GM06990 (cell line): ENCODE measurements at regions not wholly inside any gene's neighbourhood (a gene's known extent, or its start where the extent isn't known, plus 50 kb on each side); places are given as distances from the start of the nearest gene placed in this dataset.
"Not testable (repeated sequence)": the region's sequence is repeated elsewhere in the genome, so short reads cannot be mapped to it uniquely, and the experiment has no call there.

Source experiments
- DNase-seq: peaks from one replicate; pipeline ENCODE4 v3.0.0-alpha.2; 2011; ENCODE audit not compliant: insufficient read length; ENCODE audit errors: extremely low read depth
- H3K27me3 ChIP-seq: replicated peaks from 2 replicates; pipeline ENCODE4 v1.6.0; 2011; ENCODE audit warnings: low read length; ENCODE audit not compliant: control insufficient read depth, insufficient read depth
- H3K36me3 ChIP-seq: 2 replicates; pipeline ENCODE4 v1.5.1; 2011; ENCODE audit warnings: low read length; ENCODE audit not compliant: control insufficient read depth, insufficient read depth
- H3K4me3 ChIP-seq: replicated peaks from 2 replicates; pipeline ENCODE4 v1.5.1; 2011; ENCODE audit warnings: low read depth, mild to moderate bottlenecking, control low read depth, low read length
- CTCF ChIP-seq: IDR thresholded peaks from 2 replicates; pipeline ENCODE4 v1.5.1; 2011; ENCODE audit warnings: low read length, control low read depth, mild to moderate bottlenecking, inconsistent platforms; ENCODE audit not compliant: insufficient read depth, poor library complexity, severe bottlenecking

GRCh38 chr2:113370030-113370429 lies 67.5 kb upstream of the ZNG1B start:
- no peak overlapping the region for H3K4me3 ChIP-seq
- no peak for DNase-seq
- no peak for TF ChIP-seq CTCF

DNA sequence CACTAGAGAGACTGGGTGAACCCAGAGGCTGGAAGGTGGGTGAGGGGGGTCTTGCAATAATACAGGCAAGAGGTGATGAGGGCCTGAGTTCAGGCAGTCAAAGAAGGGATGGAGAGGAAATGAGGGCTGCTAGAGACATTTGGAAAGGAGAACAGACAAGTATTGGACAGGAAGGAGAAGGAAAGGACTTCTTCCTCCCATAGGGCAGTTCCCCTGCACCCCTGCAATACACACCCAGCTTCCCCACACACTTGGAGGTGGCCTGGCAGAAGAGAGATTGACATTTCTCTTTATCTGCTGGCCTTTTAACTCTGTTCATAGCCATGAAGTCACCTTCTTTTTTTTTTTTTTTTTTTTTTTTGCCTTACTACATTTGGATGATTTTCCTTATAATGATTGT lies 68.9 kb upstream of the ZNG1B start:
- not testable (repeated sequence) for DNase-seq, H3K36me3 ChIP-seq

More at GRCh38 chr2:113370030-113370429, 67.5 kb upstream of the ZNG1B start:
- H3K36me3 ChIP-seq: no peaks in the 10 kb centered on the region
- no peaks in the 10 kb centered on the region for H3K27me3 ChIP-seq

GRCh38 chr2:113366821-113367220 lies 70.7 kb upstream of the ZNG1B start:
- not testable (repeated sequence) for H3K27me3 ChIP-seq, H3K36me3 ChIP-seq, DNase-seq, H3K4me3 ChIP-seq

More for the DNA sequence above, 68.9 kb upstream of the ZNG1B start:
- not testable (repeated sequence) for H3K4me3 ChIP-seq, H3K27me3 ChIP-seq

DNA sequence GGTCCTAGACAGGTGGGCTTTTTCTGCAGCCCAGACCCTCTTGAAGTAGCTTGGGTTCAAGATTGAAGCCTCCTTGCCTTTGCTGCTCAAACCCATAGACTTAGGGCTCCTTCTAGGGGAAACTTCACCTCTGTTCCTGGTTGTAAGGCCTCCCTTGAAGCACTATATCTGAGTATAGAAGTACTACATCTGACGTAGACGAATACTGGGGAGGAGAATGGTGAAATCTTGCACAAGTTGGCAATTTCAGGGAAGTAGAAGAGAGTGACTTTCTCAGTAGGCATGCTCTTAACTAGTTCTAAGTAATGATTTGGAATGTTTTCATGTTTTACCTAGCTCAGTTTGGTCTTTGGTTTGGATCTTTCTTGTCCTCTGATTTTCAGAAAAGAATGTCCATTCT lies 71.7 kb upstream of the ZNG1B start:
- not testable (repeated sequence) for DNase-seq, H3K36me3 ChIP-seq, H3K27me3 ChIP-seq, H3K4me3 ChIP-seq

DNA sequence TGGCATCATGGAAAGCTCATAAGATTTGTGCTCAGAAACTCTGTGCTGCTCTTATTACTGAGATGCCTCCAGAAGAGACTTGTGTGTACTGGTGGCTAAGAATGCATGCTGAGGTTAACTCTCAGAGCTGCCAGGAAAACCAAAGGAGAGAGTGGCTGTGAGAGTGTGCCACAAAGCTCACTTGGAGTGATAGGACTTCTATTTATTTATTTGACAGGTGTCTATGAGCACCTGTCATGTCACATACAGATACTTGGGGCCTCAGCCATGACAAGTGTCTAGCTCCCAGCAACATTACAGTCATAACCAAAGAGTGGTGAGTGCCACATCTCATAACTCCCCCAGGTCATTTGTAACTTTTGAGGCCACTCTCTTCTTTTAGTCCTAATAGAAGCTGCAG lies 72.2 kb upstream of the ZNG1B start:
- H3K27me3 ChIP-seq, H3K4me3 ChIP-seq, H3K36me3 ChIP-seq, DNase-seq: not testable (repeated sequence)

DNA sequence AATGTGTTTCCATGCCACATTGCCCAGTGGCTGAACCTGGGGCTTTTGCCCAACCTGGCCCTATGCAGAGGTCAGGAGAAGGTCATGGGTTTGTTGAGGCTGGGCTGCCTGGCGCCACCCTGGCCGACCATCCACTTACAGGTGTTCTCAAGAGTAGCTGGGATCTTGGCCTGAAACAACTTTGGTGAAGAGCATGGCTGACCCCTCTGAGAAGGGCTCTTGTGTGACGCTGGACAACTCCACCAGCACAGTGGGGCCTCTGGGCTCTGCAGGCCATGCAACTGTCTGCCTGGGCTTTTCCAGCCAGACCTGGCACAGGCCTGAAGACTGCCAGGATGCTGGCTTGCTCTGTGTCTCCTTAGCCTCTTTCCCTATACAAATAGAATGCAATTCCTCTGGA lies 76.4 kb upstream of the ZNG1B start:
- Histone ChIP-seq H3K36me3 (no peaks in the 10 kb centered on the region), H3K4me3 (no peak overlapping the region), H3K27me3 (no peaks in the 10 kb centered on the region)
- TF ChIP-seq CTCF: no peak
- no peak for DNase-seq

DNA sequence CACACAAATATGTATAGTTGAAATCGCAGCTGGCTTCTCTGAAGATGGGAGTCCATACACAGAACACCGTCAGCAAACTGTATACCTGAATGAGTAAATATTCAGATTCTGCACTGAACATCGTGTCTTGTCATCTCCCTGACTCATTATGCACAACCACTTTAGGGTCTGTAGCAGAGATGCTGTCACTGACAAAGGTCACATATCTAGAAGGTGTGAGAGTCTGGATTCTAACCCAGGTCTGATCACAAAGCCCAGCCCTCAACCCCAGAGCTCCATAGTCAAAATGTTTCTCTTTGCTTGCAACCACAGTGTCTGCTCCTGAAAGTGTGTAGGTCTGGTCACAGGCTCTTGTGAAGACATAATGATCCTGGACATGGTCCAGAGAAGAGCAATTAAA lies 78.3 kb upstream of the PAX8 start:
- no peaks in the 10 kb centered on the region for H3K36me3 ChIP-seq
- no peak for TF ChIP-seq CTCF
- no peak overlapping the region for H3K4me3 ChIP-seq
- H3K27me3 ChIP-seq: no peaks in the 10 kb centered on the region
- no peak for DNase-seq

GRCh38 chr2:113356284-113356683 lies 77.6 kb upstream of the PAX8 start:
- DNase-seq, H3K36me3 ChIP-seq, H3K4me3 ChIP-seq, H3K27me3 ChIP-seq: not testable (repeated sequence)

DNA sequence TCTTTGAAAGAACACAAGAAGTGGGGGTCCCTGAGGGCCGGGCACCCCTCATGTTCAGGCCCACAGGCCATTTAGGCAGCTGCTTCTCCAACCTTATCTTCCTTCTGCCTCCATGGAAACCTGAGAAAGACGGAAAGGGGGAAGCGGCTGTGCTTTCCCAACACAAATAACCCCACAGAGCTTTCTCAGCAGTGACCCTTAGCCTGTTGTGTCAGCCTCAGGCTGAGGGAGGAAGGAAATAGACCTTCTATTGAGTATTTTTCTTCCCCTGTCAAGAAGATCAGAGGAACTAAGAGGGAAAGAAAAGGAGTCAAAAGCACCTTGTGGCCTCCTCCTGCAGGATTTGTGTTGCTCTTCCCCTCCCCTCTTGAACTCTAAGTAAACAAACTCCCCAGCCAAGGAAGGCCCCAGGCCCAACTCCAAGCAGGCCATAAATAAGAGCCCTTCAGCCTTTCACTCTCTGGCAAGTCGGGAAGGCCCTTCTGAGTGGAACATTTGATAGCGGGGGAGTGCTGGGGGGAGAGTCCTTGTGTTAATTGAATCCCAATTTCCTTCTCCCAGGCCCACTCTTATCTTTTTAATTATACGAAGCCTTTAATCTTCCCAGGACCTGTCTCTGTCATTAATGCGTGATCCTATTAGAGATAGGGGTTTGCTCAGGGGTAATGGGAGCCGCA lies 76.8 kb upstream of the PAX8 start:
- H3K36me3 ChIP-seq, H3K27me3 ChIP-seq, H3K4me3 ChIP-seq, DNase-seq: not testable (repeated sequence)
